Activated CD8-positive, alpha-beta memory T cell treated with anti-CD3 and anti-CD28 coated beads, Interleukin-2, amount 10 ng/mL, durations not matched to agents 7 days and 5 days (primary cell): ENCODE measurements at regions not wholly inside any gene's neighbourhood (a gene's known extent, or its start where the extent isn't known, plus 50 kb on each side); places are given as distances from the start of the nearest gene placed in this dataset.

ENCODE experiments used
- ATAC-seq: fragments of 150-1000 bp; cut with Tn5 transposase; one replicate; pipeline ENCODE4 v1.10.0; 2021; ENCODE audit warnings: moderate library complexity
- CTCF ChIA-PET: fragments of 350-600 bp; sonication (Branson Sonifier 250); formaldehyde crosslinking; loops from one replicate; lab custom pipeline; 2021; ENCODE audit warnings: antibody characterized with exemption; lab: Charles Lee
- DNase-seq: peaks from one replicate; pipeline ENCODE4 v3.0.0-alpha.2; 2020
- H3K27ac Mint-ChIP-seq: one replicate; pipeline ENCODE4 v1.8.0; 2021; ENCODE audit warnings: mild to moderate bottlenecking, mixed read lengths
- H3K27me3 Mint-ChIP-seq: one replicate; pipeline ENCODE4 v1.8.0; 2021; ENCODE audit warnings: mixed read lengths
- H3K36me3 Mint-ChIP-seq: one replicate; pipeline ENCODE4 v1.8.0; 2021; ENCODE audit warnings: mild to moderate bottlenecking, mixed read lengths
- H3K4me1 Mint-ChIP-seq: one replicate; pipeline ENCODE4 v1.8.0; 2021; ENCODE audit warnings: mixed read lengths
- H3K4me3 Mint-ChIP-seq: one replicate; pipeline ENCODE4 v1.8.0; 2021; ENCODE audit warnings: mild to moderate bottlenecking, moderate library complexity, mixed read lengths
- H3K9me3 Mint-ChIP-seq: one replicate; pipeline ENCODE4 v1.8.0; 2022; ENCODE audit warnings: low read depth, mixed read lengths

- Mint-ChIP-seq H3K27ac (no peak overlapping the region), H3K36me3 (no peaks in the 10 kb centered on the region), H3K4me3 (no peak overlapping the region), H3K4me1 (no peaks in the 10 kb centered on the region), H3K27me3 (no peaks in the 10 kb centered on the region), H3K9me3 (peaks cover 14% of the 10 kb centered on the region)
- DNase-seq, result no peak
- ATAC-seq, result no peak
- CTCF ChIA-PET, result no interaction called here
Measured at GRCh38 chr14:29446971-29447370, 480.7 kb downstream of the PRKD1 start.

GRCh38 chr14:29451941-29452340, 475.7 kb downstream of the PRKD1 start:
- Mint-ChIP-seq H3K27ac (no peak overlapping the region), H3K36me3 (no peaks in the 10 kb centered on the region), H3K4me1 (no peaks in the 10 kb centered on the region), H3K9me3 (peaks cover 8% of the 10 kb centered on the region), H3K27me3 (no peaks in the 10 kb centered on the region), H3K4me3 (no peak overlapping the region)
- CTCF ChIA-PET, result no interaction called here
- ATAC-seq, result no peak
- DNase-seq, result no peak

- DNase-seq (no peak), ATAC-seq (no peak)
- no peaks in the 10 kb centered on the region for H3K36me3 Mint-ChIP-seq
- no peak overlapping the region for H3K4me3 Mint-ChIP-seq
- H3K9me3 Mint-ChIP-seq, result peaks cover 6% of the 10 kb centered on the region
- CTCF ChIA-PET, result no interaction called here
- H3K27ac Mint-ChIP-seq, result no peak overlapping the region
- no peaks in the 10 kb centered on the region for H3K4me1 Mint-ChIP-seq
- H3K27me3 Mint-ChIP-seq, result no peaks in the 10 kb centered on the region
Measured at GRCh38 chr14:29453045-29453444, 474.6 kb downstream of the PRKD1 start.

DNA sequence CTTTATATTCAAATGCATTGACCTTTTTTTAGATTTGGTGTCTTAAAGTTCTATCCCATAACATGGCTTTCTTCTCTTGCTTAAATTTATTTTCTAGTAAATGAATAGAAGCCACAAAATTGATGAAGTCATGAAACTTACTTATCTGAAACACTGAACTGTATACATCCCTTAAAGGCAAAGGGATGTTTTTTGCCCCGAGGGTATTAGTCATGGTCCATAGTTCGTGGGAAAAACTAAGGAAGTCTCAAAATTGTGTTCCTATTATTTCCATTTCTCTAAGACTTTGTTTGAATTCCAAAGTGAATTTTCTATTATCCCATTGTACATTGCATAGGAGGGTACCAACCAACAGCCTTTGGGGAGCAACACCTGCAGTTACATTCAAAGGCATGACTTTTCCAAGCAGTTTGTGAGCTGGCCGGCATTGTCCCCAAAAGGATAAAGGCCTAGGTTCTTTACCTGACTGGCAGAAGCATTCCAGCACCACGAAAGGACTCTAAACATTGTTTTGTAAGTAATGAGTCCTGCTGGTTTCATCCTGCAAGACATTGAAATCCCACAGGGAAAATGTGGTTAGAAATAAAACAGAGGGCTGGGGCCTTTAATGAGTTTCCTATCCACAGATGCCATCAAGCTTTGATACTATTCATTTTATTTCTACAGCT, 473.5 kb downstream of the PRKD1 start:
- CTCF ChIA-PET, result no interaction called here
- H3K4me3 Mint-ChIP-seq, result no peak overlapping the region
- ATAC-seq, result no peak

DNA sequence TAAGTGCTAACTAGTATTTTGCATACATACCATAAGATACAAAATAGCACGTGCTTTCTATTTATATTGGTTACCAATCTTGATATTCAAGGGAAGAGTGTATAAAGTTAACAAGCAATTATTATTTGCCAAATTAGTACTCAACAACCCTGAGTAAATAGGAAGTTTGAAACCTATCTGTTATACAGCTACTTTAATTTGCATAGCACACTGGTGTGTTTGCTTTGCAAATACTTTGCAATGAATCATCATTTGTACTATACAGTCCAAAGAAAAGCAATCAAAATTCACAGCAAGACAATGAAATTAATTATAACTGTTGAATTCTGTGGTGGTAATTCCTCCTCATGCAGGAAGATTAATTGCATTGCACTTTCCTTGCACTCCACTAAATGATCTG, 469.1 kb downstream of the PRKD1 start:
- no peaks in the 10 kb centered on the region for H3K4me1 Mint-ChIP-seq
- DNase-seq (no peak), ATAC-seq (no peak)
- no peak overlapping the region for H3K4me3 Mint-ChIP-seq
- H3K36me3 Mint-ChIP-seq, result no peaks in the 10 kb centered on the region
- H3K27ac Mint-ChIP-seq, result no peak overlapping the region
- H3K27me3 Mint-ChIP-seq, result no peaks in the 10 kb centered on the region
- H3K9me3 Mint-ChIP-seq, result peaks cover 12% of the 10 kb centered on the region
- CTCF ChIA-PET, result no interaction called here

More for the DNA sequence above, 473.5 kb downstream of the PRKD1 start:
- no peak overlapping the region for H3K27ac Mint-ChIP-seq
- H3K4me1 Mint-ChIP-seq, result no peaks in the 10 kb centered on the region
- H3K36me3 Mint-ChIP-seq, result no peaks in the 10 kb centered on the region
- no peaks in the 10 kb centered on the region for H3K27me3 Mint-ChIP-seq
- H3K9me3 Mint-ChIP-seq, result peaks cover 6% of the 10 kb centered on the region
- no peak for DNase-seq

DNA sequence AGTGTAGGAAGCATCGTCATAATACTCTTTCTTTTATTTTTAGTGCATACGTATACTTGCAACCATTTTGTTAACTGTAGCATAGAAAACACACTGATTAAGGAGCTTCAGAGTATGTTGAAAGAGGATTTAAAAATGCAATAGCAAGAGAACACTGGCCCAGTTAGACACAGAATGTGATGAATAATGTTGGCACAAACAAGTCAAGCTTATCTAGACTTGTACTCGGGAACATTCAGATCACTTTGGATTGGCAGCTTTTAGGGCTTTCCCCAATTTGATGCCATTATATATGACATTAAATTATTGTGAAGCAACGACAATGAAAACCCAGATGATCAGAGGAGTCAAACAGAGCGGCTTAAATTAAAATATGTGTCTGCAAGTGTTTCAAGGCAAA, 468.1 kb downstream of the PRKD1 start:
- H3K9me3 Mint-ChIP-seq, result peaks cover 15% of the 10 kb centered on the region
- CTCF ChIA-PET, result no interaction called here
- H3K4me1 Mint-ChIP-seq, result no peaks in the 10 kb centered on the region
- no peak for DNase-seq
- H3K4me3 Mint-ChIP-seq, result no peak overlapping the region
- no peaks in the 10 kb centered on the region for H3K36me3 Mint-ChIP-seq
- no peaks in the 10 kb centered on the region for H3K27me3 Mint-ChIP-seq
- no peak for ATAC-seq
- H3K27ac Mint-ChIP-seq, result no peak overlapping the region

DNA sequence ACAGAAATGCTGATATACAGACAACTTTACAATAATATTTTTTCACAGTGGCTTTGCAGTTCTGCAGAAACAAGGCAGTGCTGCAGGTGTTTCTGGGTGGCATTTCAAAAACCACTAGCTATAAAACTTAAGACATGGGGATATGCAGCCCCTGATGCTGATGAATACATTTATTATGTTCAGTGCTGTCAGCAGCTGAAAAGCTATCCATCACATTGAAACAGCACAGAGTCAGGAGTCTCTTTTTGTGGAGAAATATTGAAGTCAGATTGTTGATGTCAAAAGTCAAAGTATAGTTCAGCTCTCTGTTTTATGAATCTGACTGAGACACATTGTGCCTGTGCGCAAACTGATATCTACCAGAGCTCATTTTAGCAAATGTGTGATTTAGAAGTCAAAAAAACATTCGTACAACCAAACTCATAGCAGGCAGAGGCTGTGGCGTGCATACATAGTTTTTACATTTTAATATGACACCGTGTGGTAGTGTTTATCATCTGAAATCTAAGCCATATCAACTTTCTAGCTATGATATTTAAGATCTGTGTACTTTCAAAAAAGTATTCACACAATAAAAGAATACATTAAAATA, 467.6 kb downstream of the PRKD1 start:
- no peaks in the 10 kb centered on the region for H3K36me3 Mint-ChIP-seq
- ATAC-seq (no peak), DNase-seq (no peak)
- no peaks in the 10 kb centered on the region for H3K4me1 Mint-ChIP-seq
- H3K27me3 Mint-ChIP-seq, result no peaks in the 10 kb centered on the region
- CTCF ChIA-PET, result no interaction called here
- H3K9me3 Mint-ChIP-seq, result peaks cover 11% of the 10 kb centered on the region
- H3K4me3 Mint-ChIP-seq, result no peak overlapping the region
- H3K27ac Mint-ChIP-seq, result no peak overlapping the region

GRCh38 chr14:29461101-29461500, 466.5 kb downstream of the PRKD1 start:
- Mint-ChIP-seq H3K9me3 (peaks cover 11% of the 10 kb centered on the region), H3K27me3 (no peaks in the 10 kb centered on the region), H3K36me3 (no peaks in the 10 kb centered on the region), H3K4me3 (no peak overlapping the region), H3K4me1 (no peaks in the 10 kb centered on the region), H3K27ac (no peak overlapping the region)
- DNase-seq, result no peak
- CTCF ChIA-PET, result no interaction called here
- no peak for ATAC-seq

- CTCF ChIA-PET, result no interaction called here
- ATAC-seq, result no peak
- no peak for DNase-seq
- Mint-ChIP-seq H3K36me3 (no peaks in the 10 kb centered on the region), H3K27ac (no peak overlapping the region), H3K9me3 (peaks cover 11% of the 10 kb centered on the region), H3K27me3 (no peaks in the 10 kb centered on the region), H3K4me1 (no peaks in the 10 kb centered on the region), H3K4me3 (no peak overlapping the region)
Measured at GRCh38 chr14:29461506-29461905, 466.1 kb downstream of the PRKD1 start.

- no peaks in the 10 kb centered on the region for H3K4me1 Mint-ChIP-seq
- DNase-seq, result no peak
- H3K27me3 Mint-ChIP-seq, result no peaks in the 10 kb centered on the region
- no peak overlapping the region for H3K27ac Mint-ChIP-seq
- no peaks in the 10 kb centered on the region for H3K36me3 Mint-ChIP-seq
- CTCF ChIA-PET, result no interaction called here
- H3K4me3 Mint-ChIP-seq, result no peak overlapping the region
- peaks cover 11% of the 10 kb centered on the region for H3K9me3 Mint-ChIP-seq
- no peak for ATAC-seq
Measured at GRCh38 chr14:29462321-29462720, 465.3 kb downstream of the PRKD1 start.

- H3K4me1 Mint-ChIP-seq, result no peaks in the 10 kb centered on the region
- ATAC-seq, result no peak
Measured at GRCh38 chr14:29462772-29463171, 464.9 kb downstream of the PRKD1 start.

DNA sequence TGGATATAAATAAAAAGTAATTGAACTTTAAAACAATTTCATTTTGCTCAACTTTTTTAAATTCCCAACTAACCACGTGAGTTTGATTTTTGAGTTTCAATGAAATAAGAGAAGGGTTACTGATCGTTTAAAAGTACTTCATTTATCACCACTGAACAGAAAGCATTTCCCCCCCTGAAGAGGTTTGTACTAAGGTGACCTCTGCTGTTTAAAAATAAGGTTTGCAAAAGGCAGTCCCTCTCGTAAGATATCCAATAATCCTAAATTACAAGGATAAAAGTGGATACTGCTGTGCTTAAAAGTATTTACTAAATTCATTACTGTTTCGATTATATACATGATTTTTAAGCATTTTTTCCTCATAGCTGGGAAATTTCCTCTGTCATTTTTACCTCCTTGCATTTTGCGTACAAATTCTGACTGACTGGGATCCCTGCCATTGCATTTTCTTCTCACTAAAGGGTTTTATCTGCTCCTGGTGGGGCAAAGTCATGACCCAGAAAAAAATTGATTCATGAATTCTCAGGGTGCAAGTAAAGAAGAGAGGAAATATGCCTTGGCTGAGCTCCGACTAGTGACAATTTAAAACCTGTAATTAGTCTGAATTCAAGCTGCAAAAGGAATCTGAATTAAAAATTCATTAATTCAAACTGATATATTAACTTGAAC, 463.8 kb downstream of the PRKD1 start:
- no peak for DNase-seq
- no peak overlapping the region for H3K4me3 Mint-ChIP-seq
- H3K27ac Mint-ChIP-seq, result no peak overlapping the region
- H3K9me3 Mint-ChIP-seq, result peaks cover 16% of the 10 kb centered on the region
- CTCF ChIA-PET, result no interaction called here
- ATAC-seq, result no peak
- no peaks in the 10 kb centered on the region for H3K4me1 Mint-ChIP-seq
- H3K27me3 Mint-ChIP-seq, result no peaks in the 10 kb centered on the region
- no peaks in the 10 kb centered on the region for H3K36me3 Mint-ChIP-seq

More at GRCh38 chr14:29462772-29463171, 464.9 kb downstream of the PRKD1 start:
- H3K27me3 Mint-ChIP-seq, result no peaks in the 10 kb centered on the region
- no peak overlapping the region for H3K4me3 Mint-ChIP-seq
- H3K9me3 Mint-ChIP-seq, result peaks cover 11% of the 10 kb centered on the region
- H3K36me3 Mint-ChIP-seq, result no peaks in the 10 kb centered on the region
- H3K27ac Mint-ChIP-seq, result no peak overlapping the region
- no peak for DNase-seq
- CTCF ChIA-PET, result no interaction called here

DNA sequence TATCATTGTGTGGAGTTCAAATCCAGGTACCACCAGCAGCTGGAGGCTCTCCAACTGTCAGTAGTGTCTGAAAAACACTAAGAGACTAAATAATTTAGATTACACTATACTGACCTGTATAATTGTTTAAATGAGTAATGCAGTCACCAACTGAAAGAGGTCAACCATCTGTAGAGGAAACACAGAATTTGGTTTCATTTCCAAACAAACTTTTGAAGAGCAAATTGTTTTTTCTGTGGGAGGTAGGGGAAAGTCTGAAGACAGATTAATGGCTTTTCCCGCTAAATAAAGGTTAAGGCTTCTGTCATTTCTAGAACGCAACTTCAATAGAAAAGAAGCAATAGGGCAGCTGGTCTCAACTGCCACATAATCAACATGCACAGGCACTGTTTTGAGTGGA, 462.6 kb downstream of the PRKD1 start:
- DNase-seq (no peak), ATAC-seq (no peak)
- CTCF ChIA-PET, result no interaction called here
- peaks cover 13% of the 10 kb centered on the region for H3K9me3 Mint-ChIP-seq
- H3K27me3 Mint-ChIP-seq, result no peaks in the 10 kb centered on the region
- H3K27ac Mint-ChIP-seq, result no peak overlapping the region
- H3K36me3 Mint-ChIP-seq, result no peaks in the 10 kb centered on the region
- H3K4me1 Mint-ChIP-seq, result no peaks in the 10 kb centered on the region
- H3K4me3 Mint-ChIP-seq, result no peak overlapping the region

GRCh38 chr14:29475641-29476040, 452.0 kb downstream of the PRKD1 start:
- H3K27ac Mint-ChIP-seq, result no peak overlapping the region
- H3K9me3 Mint-ChIP-seq, result peaks cover 7% of the 10 kb centered on the region
- no peaks in the 10 kb centered on the region for H3K27me3 Mint-ChIP-seq
- H3K4me3 Mint-ChIP-seq, result no peak overlapping the region
- no peak for DNase-seq
- no peak for ATAC-seq
- no peaks in the 10 kb centered on the region for H3K36me3 Mint-ChIP-seq
- CTCF ChIA-PET, result no interaction called here
- no peaks in the 10 kb centered on the region for H3K4me1 Mint-ChIP-seq
